Brain microvascular endothelial cell (primary cell): ENCODE measurements at regions not wholly inside any gene's neighbourhood (a gene's known extent, or its start where the extent isn't known, plus 50 kb on each side); places are given as distances from the start of the nearest gene placed in this dataset.

Experiments
- DNase-seq: peaks from one replicate; pipeline ENCODE4 v3.0.0-alpha.2; 2020
- H3K27ac ChIP-seq: fragments of 250-450 bp; sonication (Bioruptor Pico); 2 replicates; pipeline ENCODE4 v1.5.1; 2020; ENCODE audit warnings: mild to moderate bottlenecking, moderate library complexity
- H3K27me3 ChIP-seq: fragments of 250-450 bp; sonication (Bioruptor Pico); replicated peaks from 2 replicates; pipeline ENCODE4 v1.5.1; 2020; ENCODE audit warnings: mild to moderate bottlenecking
- H3K36me3 ChIP-seq: fragments of 250-450 bp; sonication (Bioruptor Pico); replicated peaks from 2 replicates; pipeline ENCODE4 v1.5.1; 2020; ENCODE audit warnings: mild to moderate bottlenecking
- H3K4me3 ChIP-seq: 2 replicates; pipeline ENCODE4 v1.5.1; 2011; ENCODE audit warnings: low read depth, mild to moderate bottlenecking, control low read depth, low read length, moderate library complexity
- CTCF ChIP-seq: IDR thresholded peaks from 2 replicates; pipeline ENCODE4 v1.5.1; 2011; ENCODE audit warnings: low read depth, mild to moderate bottlenecking, moderate library complexity, low read length, control low read depth, inconsistent platforms; ENCODE audit errors: missing control alignments
- in situ Hi-C: cut with HindIII; loops from 2 replicates; pipeline ENCODE4 v1.10.0; 2017; ENCODE audit warnings: low sequenced_read_pairs, low pct_ligation_motif_present

GRCh38 chr4:10212901-10213300, 96.3 kb upstream of the WDR1 start:
- in situ Hi-C loops, result no loop called here
- Histone ChIP-seq H3K36me3 (no peaks in the 10 kb centered on the region), H3K27me3 (no peaks in the 10 kb centered on the region), H3K27ac (no peak overlapping the region), H3K4me3 (no peak overlapping the region)
- DNase-seq, result no peak
- no peak for TF ChIP-seq CTCF

GRCh38 chr4:10212400-10212799, 95.8 kb upstream of the WDR1 start:
- no peak overlapping the region for H3K27ac ChIP-seq
- DNase-seq, result no peak

GRCh38 chr4:10207116-10207515, 90.5 kb upstream of the WDR1 start:
- no peaks in the 10 kb centered on the region for H3K36me3 ChIP-seq
- no peak for DNase-seq
- in situ Hi-C loops, result no loop called here
- no peak for TF ChIP-seq CTCF
- no peak overlapping the region for H3K27ac ChIP-seq
- H3K27me3 ChIP-seq, result no peaks in the 10 kb centered on the region
- no peak overlapping the region for H3K4me3 ChIP-seq

More at GRCh38 chr4:10212400-10212799, 95.8 kb upstream of the WDR1 start:
- no peaks in the 10 kb centered on the region for H3K27me3 ChIP-seq
- no peak for TF ChIP-seq CTCF
- no peak overlapping the region for H3K4me3 ChIP-seq
- no peaks in the 10 kb centered on the region for H3K36me3 ChIP-seq
- in situ Hi-C loops, result no loop called here

GRCh38 chr4:10205223-10205622, 88.6 kb upstream of the WDR1 start:
- Histone ChIP-seq H3K27me3 (no peaks in the 10 kb centered on the region), H3K27ac (no peak overlapping the region), H3K36me3 (no peaks in the 10 kb centered on the region), H3K4me3 (no peak overlapping the region)
- DNase-seq, result no peak
- in situ Hi-C loops, result no loop called here
- TF ChIP-seq CTCF, result no peak

GRCh38 chr4:10204401-10205058, 87.9 kb upstream of the WDR1 start:
- no peak for DNase-seq
- in situ Hi-C loops, result no loop called here
- H3K27ac ChIP-seq, result no peak overlapping the region

More at GRCh38 chr4:10204401-10205058, 87.9 kb upstream of the WDR1 start:
- H3K27me3 ChIP-seq, result no peaks in the 10 kb centered on the region
- TF ChIP-seq CTCF, result no peak
- H3K36me3 ChIP-seq, result no peaks in the 10 kb centered on the region
- H3K4me3 ChIP-seq, result no peak overlapping the region
